GM12892 (cell line): ENCODE measurements at regions not wholly inside any gene's neighbourhood (a gene's known extent, or its start where the extent isn't known, plus 50 kb on each side); places are given as distances from the start of the nearest gene placed in this dataset.
"Not testable (repeated sequence)": the region's sequence is repeated elsewhere in the genome, so short reads cannot be mapped to it uniquely, and the experiment has no call there.

ENCODE experiments used
- POLR2A ChIP-seq: IDR thresholded peaks from 2 replicates; pipeline ENCODE4 v1.6.1; 2011; ENCODE audit warnings: low read depth, low read length, control low read depth
- POLR2AphosphoS5 ChIP-seq: IDR thresholded peaks from 2 replicates; pipeline ENCODE4 v1.6.1; 2011; ENCODE audit warnings: low read depth, low read length, control low read depth

- not testable (repeated sequence) for TF ChIP-seq POLR2AphosphoS5, POLR2A
Observed at GRCh38 chrX:3829041-3829531, 115.6 kb upstream of the PRKX start.
